GM12864 (cell line): ENCODE measurements at regions not wholly inside any gene's neighbourhood (a gene's known extent, or its start where the extent isn't known, plus 50 kb on each side); places are given as distances from the start of the nearest gene placed in this dataset.

ENCODE experiments used
- DNase-seq: peaks from one replicate; pipeline ENCODE4 v3.0.0-alpha.2; 2011; ENCODE audit warnings: low read depth
- H3K4me3 ChIP-seq: 2 replicates; pipeline ENCODE4 v1.5.1; 2011; ENCODE audit warnings: mild to moderate bottlenecking, low read depth, low read length, control low read depth
- CTCF ChIP-seq: IDR thresholded peaks from 2 replicates; pipeline ENCODE4 v1.5.1; 2011; ENCODE audit warnings: low read depth, mild to moderate bottlenecking, moderate library complexity, low read length, control low read depth, inconsistent platforms; ENCODE audit errors: missing control alignments

GRCh38 chr2:43052204-43052943 lies 174.0 kb downstream of the ZFP36L2 start:
- no peak for TF ChIP-seq CTCF
- no peak for DNase-seq
- H3K4me3 ChIP-seq = no peak overlapping the region

- no peak overlapping the region for H3K4me3 ChIP-seq
- TF ChIP-seq CTCF = no peak
- DNase-seq = no peak
Measured at GRCh38 chr2:43051338-43051737, 175.1 kb downstream of the ZFP36L2 start.

GRCh38 chr2:43050866-43051265 lies 175.5 kb downstream of the ZFP36L2 start:
- no peak overlapping the region for H3K4me3 ChIP-seq
- DNase-seq = no peak
- no peak for TF ChIP-seq CTCF

- no peak for TF ChIP-seq CTCF
- DNase-seq = no peak
- no peak overlapping the region for H3K4me3 ChIP-seq
Measured at GRCh38 chr2:43049836-43050801, 176.3 kb downstream of the ZFP36L2 start.

GRCh38 chr2:43047187-43047780 lies 179.1 kb downstream of the ZFP36L2 start:
- H3K4me3 ChIP-seq = no peak overlapping the region
- no peak for TF ChIP-seq CTCF
- DNase-seq = no peak

- TF ChIP-seq CTCF = no peak
- no peak overlapping the region for H3K4me3 ChIP-seq
- DNase-seq = no peak
Measured at GRCh38 chr2:43045866-43046265, 180.5 kb downstream of the ZFP36L2 start.
